RPMI8226 (cell line): ENCODE measurements at regions not wholly inside any gene's neighbourhood (a gene's known extent, or its start where the extent isn't known, plus 50 kb on each side); places are given as distances from the start of the nearest gene placed in this dataset.
A peak's percentile ranks its signal among the peaks of the same experiment; 100 is the strongest.
"Not testable (repeated sequence)": the region's sequence is repeated elsewhere in the genome, so short reads cannot be mapped to it uniquely, and the experiment has no call there.

Experiments used
- DNase-seq: peaks from one replicate; pipeline ENCODE4 v3.0.0-alpha.2; 2015

DNA sequence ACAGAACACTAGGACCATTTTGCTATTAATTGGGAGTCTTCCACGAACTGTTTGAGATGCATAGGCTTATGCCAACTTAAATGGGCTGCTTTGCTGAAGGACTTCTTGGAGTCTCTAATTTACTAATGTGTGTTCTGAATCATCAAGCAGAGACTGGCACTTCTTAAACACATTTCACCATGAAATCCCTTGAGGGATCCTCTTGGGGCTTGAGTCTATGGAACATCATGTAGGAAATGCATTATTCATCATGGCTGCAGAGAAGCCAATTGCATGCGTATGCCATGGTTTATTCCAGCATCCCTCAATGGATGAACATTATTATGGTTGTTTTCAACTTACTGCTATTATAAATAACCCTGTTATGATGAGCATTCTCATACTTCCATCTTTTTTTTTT is 73.4 kb downstream of the FGD2 start:
- no peak for DNase-seq

DNA sequence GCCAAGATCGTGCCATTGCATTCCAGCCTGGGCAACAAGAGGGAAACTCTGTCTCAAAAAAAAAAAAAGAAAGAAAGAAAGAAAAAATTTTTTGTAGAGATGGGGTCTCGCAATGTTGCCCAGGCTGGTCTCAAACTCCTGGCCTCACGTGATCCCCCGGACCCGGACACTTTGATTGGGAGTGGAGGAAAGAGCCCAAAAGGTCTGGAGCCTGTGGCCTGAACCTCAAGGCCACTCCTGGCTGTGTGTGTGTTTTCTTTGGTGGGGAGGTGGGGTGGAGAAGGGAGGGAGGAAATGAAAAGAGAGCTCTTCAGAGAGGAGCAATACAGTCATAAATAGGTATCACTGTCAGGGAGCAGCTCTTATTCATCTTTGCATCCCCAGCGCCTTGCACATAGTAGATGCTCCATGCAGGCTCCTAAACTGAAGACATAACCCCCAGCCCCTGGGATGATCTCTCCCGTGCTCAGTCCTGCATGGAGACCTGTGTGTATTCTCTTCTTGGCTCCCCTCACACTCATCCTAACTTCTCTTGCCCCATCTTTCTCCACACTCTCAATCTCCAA is 75.7 kb downstream of the FGD2 start:
- no peak for DNase-seq

DNA sequence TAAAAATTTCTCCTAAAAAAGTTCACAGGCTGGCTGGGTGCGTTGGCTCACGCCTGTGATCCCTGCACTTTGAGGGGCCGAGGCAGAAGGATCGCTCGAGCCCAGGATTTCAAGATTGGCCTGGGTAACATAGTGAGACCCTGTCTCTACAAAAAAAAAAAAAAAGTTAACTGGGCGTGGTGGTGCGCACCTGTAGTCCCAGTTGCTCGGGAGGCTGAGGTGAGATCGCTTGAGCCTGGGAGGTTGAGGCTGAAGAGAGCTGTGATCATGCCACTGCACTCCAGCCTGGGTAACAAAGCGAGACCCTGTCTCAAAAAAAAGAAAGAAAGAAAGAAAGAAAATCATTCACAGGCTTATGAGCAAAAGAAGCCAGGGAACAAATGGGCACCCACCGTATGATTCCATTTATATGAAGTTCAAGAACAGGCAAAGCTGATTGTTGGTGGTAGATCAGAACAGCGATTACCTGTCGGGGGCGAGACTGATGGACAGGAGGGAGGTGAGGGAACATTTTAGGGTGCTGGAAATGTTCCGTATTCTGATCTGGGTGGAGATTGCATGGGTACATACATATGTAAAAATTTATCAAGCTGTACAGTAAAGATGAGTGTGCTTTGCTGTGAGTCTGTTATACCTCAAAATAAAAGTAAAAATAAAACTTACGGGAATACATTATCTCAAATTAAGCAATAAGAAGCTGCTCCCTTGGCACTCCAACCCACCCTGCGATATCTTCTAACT is 77.1 kb downstream of the FGD2 start:
- DNase-seq: no peak

DNA sequence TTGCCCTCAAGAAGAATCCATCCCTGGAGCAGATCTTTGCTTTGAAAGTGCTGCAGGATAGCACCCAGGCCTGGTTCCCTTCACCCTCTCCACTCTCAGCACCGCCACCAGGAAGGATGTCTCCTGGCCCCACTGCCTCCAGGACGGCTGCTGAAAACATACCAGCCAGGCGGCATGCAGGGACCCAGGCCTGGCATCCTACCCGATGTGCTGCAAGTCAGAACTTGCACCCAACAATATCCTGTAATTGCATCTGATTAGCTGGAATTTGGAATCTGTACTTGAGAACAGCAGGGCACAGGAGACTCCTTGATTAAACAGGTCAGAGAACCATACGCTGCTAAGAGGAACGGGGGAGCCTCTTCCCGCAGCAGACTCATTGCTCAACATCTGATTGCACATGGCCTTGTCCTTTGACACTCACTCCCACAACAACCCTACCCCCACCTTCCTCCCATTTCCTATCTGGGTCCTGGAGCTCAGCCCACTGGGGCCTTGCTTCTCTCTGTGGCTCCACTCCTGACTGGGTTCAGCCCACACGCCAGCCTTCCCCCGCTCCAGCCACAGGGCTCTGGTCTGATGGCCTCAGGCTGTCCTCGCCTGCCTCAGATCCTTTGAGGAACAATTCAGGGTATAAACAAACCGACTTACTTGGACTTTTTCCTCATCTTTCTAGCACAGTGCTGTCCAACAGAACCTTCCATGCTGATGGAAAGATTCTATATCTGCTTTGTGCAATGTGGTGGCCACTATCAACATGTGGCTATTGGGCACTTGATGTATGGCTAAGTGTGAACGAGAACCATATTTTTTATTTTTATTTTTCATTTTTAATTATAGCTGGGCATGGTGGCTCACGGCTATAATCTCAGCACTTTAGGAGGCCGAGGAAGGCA is 78.0 kb downstream of the FGD2 start:
- no peak for DNase-seq

DNA sequence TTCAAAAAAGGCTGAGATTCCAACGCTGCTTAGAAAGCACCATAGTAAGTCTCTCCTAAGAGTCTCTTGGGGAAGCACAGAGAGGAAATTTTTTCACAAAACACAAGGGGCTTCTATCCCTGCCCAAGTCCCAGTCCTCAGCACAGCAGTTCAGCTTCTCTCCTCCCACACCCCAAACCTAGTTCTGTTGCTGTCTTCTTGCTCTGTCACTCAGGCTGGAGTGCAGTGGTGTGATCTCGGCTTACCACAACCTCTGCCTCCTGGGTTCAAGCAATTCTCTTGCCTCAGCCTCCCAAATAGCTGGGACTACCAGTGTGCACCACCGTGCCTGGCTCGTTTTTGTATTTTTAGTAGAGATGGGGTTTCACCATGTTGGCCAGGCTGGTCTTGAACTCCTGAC is 79.2 kb downstream of the FGD2 start:
- DNase-seq: not testable (repeated sequence)

DNA sequence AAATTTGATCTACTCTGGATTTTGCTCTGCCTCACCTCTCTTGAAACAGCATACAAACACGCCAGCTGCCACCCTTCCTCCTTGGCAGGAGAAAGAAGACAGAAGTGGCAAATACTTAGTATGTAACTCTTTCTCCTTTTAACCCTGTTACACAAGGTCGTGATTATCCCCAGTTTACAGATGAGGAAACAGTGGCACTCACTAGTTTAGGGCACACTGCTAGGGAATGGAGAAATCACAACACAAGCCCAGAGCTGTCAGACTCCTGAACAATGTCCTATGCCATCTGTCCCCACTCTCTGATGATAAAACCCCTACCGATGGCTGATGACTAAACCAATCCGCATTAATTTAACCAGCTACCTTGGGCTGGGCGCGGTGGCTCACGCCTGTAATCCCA is 79.7 kb downstream of the FGD2 start:
- no peak for DNase-seq

DNA sequence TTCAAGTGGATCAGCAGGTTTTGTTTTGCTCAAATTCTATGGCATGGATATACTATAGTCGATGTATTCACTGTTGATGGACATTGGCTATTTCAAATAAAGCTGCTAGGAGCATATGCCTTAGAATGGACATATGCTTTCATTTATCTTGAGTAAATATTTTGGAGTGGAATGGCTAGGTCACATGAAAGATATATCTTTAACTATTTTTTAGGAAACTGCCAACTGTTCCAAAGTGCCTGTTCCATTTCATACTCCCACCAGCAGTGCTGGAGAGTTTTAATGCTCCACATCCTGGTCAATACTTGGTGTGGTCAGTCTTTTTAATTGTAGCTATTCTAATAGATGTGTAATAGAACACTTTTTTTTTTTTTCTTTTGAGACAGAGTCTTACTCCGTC is 81.1 kb upstream of the PIM1 start:
- DNase-seq: no peak

DNA sequence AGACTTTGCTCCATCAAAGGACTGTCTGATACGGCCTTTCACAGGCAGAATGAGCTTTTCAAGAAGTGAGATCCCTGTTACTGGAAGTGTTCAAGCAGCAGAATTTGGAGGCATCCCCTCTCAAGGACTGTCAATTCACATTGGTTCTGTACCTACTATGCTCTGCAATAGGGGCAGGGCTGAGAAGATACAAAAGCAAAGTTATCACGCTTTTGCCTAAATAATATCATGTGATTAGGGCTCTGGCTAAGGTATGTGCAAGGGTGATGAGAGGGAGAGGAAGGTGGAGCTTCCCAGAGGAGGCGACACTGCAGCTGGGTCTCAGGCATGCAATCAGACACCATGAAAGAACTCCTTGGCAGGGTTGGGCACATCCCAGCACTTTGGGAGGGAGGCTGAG is 80.2 kb upstream of the PIM1 start:
- no peak for DNase-seq

DNA sequence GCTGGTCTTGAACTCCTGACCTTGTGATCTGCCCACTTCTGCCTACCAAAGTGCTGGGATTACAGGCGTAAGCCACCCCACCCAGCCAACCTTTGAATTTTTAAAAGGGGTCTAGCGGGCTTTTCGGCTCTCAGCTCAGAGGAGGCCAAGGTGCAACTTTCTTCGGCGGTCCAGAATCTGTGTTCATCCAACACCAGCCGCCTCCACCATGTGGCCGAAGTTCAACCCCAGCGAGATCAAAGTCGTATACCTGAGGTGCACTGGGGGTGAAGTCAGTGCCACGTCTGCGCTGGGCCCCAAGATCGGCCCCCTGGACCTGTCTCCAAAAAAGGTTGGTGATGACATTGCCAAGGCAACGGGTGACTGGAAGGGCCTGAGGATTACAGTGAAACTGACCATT is 78.8 kb upstream of the PIM1 start:
- not testable (repeated sequence) for DNase-seq

DNA sequence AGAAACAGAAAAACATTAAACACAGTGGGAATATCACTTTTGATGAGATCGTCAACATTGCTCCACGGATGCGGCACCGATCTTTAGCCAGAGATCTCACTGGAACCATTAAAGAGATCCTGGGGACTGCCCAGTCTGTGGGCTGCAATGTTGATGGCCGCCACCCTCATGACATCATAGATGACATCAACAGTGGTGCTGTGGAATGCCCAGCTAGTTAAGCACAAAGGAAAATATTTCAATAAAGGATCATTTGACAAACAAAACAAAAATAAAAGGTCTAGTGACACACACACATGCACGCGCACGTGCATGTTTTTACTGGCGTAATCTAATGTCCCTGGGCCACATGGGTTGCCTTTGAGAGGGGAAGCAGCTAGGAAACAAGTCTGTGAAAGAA is 78.4 kb upstream of the PIM1 start:
- DNase-seq: not testable (repeated sequence)

DNA sequence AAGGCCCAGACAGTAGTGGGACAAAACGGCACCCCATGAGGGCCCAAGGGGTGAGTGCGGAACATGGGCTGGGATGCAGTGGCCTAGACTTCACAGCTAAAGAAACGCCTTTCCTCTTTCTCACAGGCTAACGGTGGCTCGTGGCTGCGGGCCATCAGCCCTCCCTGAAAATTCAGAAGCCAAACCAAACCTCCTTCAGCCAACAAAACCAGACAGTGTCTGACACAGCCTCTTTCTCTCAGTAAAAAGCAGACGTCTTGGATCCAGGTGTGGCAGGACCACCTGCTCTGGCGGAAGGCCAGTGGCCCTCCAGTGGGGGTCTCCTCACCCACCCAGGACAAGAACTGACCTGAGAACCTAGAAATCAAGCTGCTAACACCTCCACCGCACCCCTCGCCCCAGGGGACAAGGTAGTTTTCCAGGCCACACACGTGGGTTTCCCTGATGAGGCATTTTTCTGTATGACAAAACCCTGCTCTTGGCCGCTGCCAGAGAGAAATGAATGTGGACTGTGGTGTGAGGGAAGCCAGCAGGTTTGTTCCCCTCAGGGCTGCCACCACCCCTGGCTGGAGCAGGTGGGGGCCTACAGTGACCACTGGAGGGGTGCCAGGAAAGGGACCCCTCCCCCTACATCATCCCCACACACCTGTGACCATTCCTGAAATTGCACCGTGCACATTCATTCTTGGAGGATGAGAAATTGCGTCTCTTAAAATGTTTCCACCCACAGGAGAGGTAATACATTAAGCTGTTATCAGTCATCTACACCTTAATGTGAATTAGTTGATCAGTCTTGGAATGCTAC is 76.8 kb upstream of the PIM1 start:
- peak; percentile 89 for DNase-seq

DNA sequence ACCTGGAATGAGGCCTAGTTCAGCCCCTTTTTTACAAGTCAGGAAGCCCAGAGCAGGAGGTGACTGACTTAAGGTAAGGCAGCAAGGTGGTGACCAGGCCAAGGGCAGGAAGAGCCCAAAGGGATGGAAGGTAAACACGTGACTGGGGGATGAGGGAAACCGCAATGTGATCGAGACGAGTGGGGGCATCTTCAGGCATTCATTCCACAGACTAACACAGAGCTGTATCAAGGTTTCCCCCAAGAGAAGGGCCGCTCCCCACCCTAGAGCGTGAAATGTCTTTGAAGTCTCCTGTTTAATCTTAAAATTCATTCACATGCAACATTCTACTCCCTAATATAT is 76.3 kb upstream of the PIM1 start:
- peak; percentile 45 for DNase-seq

DNA sequence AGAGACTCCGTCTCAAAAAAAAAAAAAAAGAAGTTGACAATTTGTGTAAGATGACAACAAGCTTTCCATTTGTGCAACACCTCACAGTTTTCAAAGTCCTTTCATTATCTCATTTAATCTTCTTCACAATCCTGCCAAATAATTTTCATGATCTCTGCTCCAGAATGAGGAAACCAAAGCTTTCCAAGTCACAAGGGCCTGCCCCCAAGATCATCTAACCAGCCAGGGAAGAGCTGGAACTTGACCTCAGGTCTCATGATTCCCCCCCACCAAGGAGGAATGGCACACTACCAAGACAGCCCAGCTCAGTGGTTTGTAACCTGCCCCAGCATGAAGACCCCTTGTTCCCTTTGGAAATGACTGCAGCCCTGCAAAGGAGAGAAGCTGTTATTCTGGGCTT is 74.0 kb upstream of the PIM1 start:
- DNase-seq: no peak

DNA sequence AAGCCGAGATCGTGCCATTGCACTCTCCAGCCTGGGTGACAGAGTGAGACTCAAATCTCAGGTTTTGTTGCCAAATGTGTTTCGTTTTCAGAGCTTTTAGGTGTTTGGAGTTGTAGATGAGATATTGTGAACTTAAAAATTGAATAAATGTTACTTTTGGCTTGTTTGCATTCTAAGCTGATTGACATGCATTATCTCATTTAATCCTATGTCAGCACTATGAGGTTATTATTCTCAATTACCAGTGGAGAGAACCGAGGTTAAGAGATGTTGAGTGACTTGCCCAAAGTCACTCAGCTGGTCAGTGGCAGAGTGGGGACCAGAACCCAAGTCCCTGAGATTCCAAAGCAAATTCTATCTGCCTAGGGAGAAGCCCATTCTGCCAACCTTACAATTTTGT is 72.6 kb upstream of the PIM1 start:
- DNase-seq: no peak

DNA sequence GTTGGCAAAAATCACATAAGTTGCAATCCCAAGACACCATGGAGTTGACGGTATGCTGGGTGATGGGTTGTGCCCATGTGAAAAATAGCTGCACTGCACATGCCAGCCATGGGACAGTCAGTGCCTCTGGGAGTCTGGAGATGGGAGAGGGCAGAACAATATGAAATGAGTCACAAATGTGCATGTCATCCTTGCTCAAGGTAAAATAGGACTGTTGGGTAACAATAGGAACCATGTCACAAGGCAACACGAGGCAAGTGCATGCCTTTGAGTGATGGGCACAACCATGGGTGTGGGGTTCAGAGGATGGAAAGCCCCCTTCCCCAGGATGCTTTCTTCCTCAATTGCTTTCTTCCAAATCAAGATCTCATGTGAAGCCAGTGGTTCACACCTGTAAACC is 70.5 kb upstream of the PIM1 start:
- DNase-seq: no peak

DNA sequence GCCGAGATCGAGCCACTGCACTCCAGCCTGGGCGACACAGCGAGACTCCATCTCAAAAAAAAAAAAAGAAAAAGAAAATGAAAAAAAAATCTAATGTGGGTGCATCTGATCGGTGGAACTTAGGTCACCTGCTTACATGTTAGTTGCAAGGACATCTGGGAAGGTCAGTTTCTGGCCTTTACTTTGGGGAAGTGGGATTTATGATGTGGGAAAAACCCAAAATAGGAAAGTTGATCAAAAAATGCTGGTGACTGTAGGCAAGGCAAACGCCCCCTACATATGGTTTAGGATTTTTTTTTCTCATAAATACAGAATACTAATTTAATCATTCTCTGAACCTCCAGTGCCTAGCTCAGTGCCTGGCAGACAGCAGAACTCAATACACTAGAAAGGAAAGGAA is 69.2 kb upstream of the PIM1 start:
- DNase-seq: no peak

DNA sequence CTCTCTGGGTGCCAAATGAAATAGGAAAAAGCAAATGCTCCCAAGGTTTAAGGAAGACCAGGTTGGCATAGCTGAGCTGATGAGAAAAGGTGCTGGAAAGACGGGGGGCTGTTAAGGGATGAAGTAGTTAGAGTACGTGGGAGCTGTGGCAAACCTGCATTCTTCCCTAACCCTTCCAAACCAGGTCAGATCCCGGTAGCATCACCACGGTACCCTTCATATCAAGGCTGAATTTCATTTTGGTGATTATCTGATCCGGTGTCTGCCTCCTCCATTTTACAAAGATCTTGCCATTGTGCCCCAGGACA is 68.0 kb upstream of the PIM1 start:
- no peak for DNase-seq

DNA sequence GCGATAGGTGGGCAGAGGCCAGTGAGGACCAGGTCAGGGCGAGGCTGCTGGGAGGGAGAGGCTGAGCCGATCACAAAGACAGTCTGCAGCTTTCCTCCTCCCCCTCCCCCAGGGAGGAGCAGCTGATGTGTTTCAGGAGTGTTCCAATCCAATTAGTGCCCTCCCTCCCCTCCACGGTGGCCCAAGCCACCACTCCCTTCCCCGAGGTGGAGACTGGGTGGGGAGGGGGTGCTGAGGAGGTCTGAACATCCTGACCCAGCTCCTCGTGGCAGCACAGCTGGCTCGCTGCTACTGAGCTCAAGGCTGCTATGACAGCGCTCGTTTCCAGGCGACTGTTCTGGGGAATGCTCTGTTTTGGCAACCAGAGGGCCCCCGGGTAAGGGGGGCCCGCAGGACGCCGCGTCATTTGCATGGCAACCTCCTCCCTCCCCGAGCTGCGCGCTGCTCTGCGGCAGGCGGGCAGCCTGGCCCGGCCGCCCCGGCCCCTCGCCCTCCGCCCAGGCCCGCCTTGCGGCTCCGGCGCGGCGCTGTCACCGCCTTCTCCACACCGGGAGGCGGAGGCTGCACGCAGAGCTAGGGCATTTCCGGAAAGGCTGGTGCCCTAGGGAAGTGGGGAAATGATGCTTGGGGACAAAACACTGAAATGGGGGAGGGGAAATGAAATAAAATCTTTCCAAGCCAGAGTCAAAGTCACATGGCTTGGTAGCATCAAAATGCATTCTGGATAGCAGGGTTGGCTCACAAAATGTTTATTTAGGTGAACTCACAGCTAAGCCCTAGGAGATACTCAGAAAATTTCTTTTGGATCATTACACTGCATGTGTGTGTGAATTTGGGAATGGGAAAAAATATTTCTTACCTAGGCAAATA is 67.4 kb upstream of the PIM1 start:
- peak; percentile 97 for DNase-seq

DNA sequence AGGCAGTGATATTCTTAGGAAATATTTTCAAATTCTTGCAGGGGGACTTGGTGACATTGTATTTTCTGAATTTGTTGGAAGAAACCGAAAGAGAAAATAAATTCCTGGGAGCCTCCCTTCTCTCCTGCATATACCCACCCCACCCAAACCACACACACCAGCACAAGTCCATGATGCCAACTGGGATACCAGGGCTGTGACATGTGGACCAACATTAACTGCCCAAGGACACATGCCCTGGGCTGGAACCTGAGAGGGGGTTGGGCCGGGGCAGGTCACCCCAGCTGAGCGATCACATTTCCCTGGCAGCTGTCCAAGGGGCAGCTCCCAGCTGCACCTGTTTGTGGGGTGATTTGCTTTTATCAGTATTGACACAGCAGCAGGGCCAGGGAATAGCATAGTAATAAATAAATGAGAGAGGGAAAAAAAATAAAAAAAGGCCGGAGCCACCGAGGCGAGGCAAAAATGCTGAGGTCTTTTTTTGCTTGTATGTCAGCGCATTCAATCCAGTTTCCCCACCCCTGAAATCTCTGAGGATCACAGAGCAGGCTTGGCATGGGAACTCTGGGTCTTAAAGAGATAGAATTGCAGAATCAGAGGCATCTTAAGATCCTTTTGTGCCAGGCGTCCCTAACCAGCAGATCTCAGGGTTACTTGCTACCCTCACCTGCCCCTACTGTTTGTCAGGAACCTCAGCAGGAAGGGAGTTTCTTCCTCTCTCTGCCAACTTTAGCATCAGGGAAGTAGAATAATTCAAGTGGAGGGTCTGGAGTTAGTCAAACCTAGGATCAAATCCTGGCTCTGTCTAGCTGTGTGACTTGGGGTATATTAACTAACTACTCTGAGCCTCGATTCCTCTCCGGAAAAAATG is 66.5 kb upstream of the PIM1 start:
- DNase-seq: peak; percentile 98

DNA sequence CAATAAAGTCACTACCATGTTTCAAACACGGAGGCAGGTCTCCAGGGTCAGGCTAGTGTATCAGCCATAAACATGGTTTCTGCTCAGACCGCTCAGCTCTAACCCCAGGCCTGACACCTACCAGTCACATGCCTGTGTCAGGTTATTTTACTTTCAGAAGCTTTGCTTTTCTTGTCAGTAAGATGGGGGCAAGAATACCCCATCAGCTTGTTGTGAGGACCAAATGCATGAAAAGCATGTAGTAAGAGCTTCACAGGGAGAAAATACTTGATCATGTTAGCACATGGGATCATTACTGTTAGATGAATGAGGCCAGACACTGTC is 65.2 kb upstream of the PIM1 start:
- no peak for DNase-seq
